GM12878 (cell line): ENCODE measurements at regions not wholly inside any gene's neighbourhood (a gene's known extent, or its start where the extent isn't known, plus 50 kb on each side); places are given as distances from the start of the nearest gene placed in this dataset.

Source experiments
- CEBPB ChIP-seq, 2 experiments: fragments of 150-350 bp in 1 of 2; IDR thresholded peaks; 2 replicates each; pipeline ENCODE4 v1.6.1; 2012 to 2014; ENCODE audit warnings: low read depth in 2 of 2, low read length in 2 of 2, borderline replicate concordance in 1 of 2, inconsistent platforms in 1 of 2
- EP300 ChIP-seq, 2 experiments: fragments of 150-350 bp in 1 of 2; IDR thresholded peaks; 2 replicates each; pipeline ENCODE4 v1.6.1; 2011 to 2012; ENCODE audit warnings: low read depth in 2 of 2, low read length in 2 of 2, borderline replicate concordance in 1 of 2, improper control_type of control experiment in 1 of 2, inconsistent platforms in 1 of 2; ENCODE audit not compliant: control insufficient read depth in 1 of 2
- NR2C1 ChIP-seq: fragments of 450-650 bp; IDR thresholded peaks from 2 replicates; pipeline ENCODE4 v1.6.1; 2017; ENCODE audit warnings: antibody characterized with exemption, mild to moderate bottlenecking, moderate library complexity
- NRF1 ChIP-seq: conservative IDR thresholded peaks from 2 replicates; pipeline ENCODE4 v1.6.1; 2011; ENCODE audit warnings: mild to moderate bottlenecking, low read depth, low read length, improper control_type of control experiment
- RAD21 ChIP-seq: IDR thresholded peaks from 2 replicates; pipeline ENCODE4 v1.6.1; 2011; ENCODE audit warnings: mild to moderate bottlenecking, low read depth, low read length, moderate library complexity; ENCODE audit not compliant: insufficient read depth
- TF ChIP-seq, protein P1 (sequence below): fragments of 450-650 bp; IDR thresholded peaks from 2 replicates; pipeline ENCODE4 v1.6.1; 2017; ENCODE audit warnings: mild to moderate bottlenecking, moderate library complexity
- TF ChIP-seq, protein P2 (sequence below), 3 experiments: IDR thresholded peaks in 2 of 3; conservative IDR thresholded peaks in 1 of 3; 2 replicates each; pipeline ENCODE4 v1.5.1; 2011; ENCODE audit warnings: low read depth in 3 of 3, low read length in 3 of 3, mild to moderate bottlenecking in 3 of 3, control low read depth in 2 of 3, moderate library complexity in 2 of 3, inconsistent platforms in 1 of 3, mixed read lengths in 1 of 3; ENCODE audit not compliant: control insufficient read depth in 2 of 3, insufficient read depth in 1 of 3; ENCODE audit errors: extremely low read depth in 1 of 3

GRCh38 chr3:145144361-145144760 is 1016.6 kb downstream of the PLOD2 start:
- TF ChIP-seq, protein P1, sequence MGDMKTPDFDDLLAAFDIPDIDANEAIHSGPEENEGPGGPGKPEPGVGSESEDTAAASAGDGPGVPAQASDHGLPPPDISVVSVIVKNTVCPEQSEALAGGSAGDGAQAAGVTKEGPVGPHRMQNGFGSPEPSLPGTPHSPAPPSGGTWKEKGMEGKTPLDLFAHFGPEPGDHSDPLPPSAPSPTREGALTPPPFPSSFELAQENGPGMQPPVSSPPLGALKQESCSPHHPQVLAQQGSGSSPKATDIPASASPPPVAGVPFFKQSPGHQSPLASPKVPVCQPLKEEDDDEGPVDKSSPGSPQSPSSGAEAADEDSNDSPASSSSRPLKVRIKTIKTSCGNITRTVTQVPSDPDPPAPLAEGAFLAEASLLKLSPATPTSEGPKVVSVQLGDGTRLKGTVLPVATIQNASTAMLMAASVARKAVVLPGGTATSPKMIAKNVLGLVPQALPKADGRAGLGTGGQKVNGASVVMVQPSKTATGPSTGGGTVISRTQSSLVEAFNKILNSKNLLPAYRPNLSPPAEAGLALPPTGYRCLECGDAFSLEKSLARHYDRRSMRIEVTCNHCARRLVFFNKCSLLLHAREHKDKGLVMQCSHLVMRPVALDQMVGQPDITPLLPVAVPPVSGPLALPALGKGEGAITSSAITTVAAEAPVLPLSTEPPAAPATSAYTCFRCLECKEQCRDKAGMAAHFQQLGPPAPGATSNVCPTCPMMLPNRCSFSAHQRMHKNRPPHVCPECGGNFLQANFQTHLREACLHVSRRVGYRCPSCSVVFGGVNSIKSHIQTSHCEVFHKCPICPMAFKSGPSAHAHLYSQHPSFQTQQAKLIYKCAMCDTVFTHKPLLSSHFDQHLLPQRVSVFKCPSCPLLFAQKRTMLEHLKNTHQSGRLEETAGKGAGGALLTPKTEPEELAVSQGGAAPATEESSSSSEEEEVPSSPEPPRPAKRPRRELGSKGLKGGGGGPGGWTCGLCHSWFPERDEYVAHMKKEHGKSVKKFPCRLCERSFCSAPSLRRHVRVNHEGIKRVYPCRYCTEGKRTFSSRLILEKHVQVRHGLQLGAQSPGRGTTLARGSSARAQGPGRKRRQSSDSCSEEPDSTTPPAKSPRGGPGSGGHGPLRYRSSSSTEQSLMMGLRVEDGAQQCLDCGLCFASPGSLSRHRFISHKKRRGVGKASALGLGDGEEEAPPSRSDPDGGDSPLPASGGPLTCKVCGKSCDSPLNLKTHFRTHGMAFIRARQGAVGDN, result no peak
- no peak for TF ChIP-seq NR2C1
- TF ChIP-seq, protein P2, sequence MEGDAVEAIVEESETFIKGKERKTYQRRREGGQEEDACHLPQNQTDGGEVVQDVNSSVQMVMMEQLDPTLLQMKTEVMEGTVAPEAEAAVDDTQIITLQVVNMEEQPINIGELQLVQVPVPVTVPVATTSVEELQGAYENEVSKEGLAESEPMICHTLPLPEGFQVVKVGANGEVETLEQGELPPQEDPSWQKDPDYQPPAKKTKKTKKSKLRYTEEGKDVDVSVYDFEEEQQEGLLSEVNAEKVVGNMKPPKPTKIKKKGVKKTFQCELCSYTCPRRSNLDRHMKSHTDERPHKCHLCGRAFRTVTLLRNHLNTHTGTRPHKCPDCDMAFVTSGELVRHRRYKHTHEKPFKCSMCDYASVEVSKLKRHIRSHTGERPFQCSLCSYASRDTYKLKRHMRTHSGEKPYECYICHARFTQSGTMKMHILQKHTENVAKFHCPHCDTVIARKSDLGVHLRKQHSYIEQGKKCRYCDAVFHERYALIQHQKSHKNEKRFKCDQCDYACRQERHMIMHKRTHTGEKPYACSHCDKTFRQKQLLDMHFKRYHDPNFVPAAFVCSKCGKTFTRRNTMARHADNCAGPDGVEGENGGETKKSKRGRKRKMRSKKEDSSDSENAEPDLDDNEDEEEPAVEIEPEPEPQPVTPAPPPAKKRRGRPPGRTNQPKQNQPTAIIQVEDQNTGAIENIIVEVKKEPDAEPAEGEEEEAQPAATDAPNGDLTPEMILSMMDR (IDR thresholded peaks at IDR 0.05 in 2 of 3, conservative IDR thresholded peaks at IDR 0.05 in 1 of 3; ENCODE audit: control insufficient read depth in 2 of 3, extremely low read depth in 1 of 3, insufficient read depth in 1 of 3, low read depth in 3 of 3, low read length in 3 of 3), result no peak
- no peak for TF ChIP-seq EP300 (IDR thresholded peaks at IDR 0.05; ENCODE audit: borderline replicate concordance in 1 of 2, control insufficient read depth in 1 of 2, low read depth in 2 of 2, low read length in 2 of 2)
- TF ChIP-seq RAD21, result no peak
- no peak for TF ChIP-seq CEBPB (IDR thresholded peaks at IDR 0.05; ENCODE audit: borderline replicate concordance in 1 of 2, low read depth in 2 of 2, low read length in 2 of 2)
- no peak for TF ChIP-seq NRF1
